IPS-NIHi7 (cell line): ENCODE measurements at regions not wholly inside any gene's neighbourhood (a gene's known extent, or its start where the extent isn't known, plus 50 kb on each side); places are given as distances from the start of the nearest gene placed in this dataset.
"Not testable (repeated sequence)": the region's sequence is repeated elsewhere in the genome, so short reads cannot be mapped to it uniquely, and the experiment has no call there.

Experiments used
- DNase-seq: peaks from one replicate; pipeline ENCODE4 v3.0.0; 2012; ENCODE audit warnings: mixed read lengths; ENCODE audit errors: extremely low spot score

GRCh38 chr7:68892236-68892635 lies 706.0 kb upstream of the AUTS2 start:
- DNase-seq, result peak; percentile 21

GRCh38 chr7:68893411-68893810 lies 704.9 kb upstream of the AUTS2 start:
- DNase-seq, result no peak

GRCh38 chr7:68899156-68899555 lies 699.1 kb upstream of the AUTS2 start:
- not testable (repeated sequence) for DNase-seq

GRCh38 chr7:68900096-68900495 lies 698.2 kb upstream of the AUTS2 start:
- DNase-seq, result no peak

GRCh38 chr7:68904630-68905029 lies 693.6 kb upstream of the AUTS2 start:
- DNase-seq, result no peak

GRCh38 chr7:68911754-68912153 lies 686.5 kb upstream of the AUTS2 start:
- DNase-seq, result no peak

GRCh38 chr7:68914006-68914405 lies 684.3 kb upstream of the AUTS2 start:
- no peak for DNase-seq

GRCh38 chr7:68917041-68917651 lies 681.1 kb upstream of the AUTS2 start:
- no peak for DNase-seq

- no peak for DNase-seq
These were observed 679.7 kb upstream of the AUTS2 start for GRCh38 chr7:68918621-68919020.

- DNase-seq, result no peak
These were observed 675.4 kb upstream of the AUTS2 start for GRCh38 chr7:68922850-68923249.

- DNase-seq, result no peak
These were observed 673.0 kb upstream of the AUTS2 start for GRCh38 chr7:68925241-68925640.

- no peak for DNase-seq
These were observed 668.5 kb upstream of the AUTS2 start for GRCh38 chr7:68929781-68930261.

- no peak for DNase-seq
These were observed 661.7 kb upstream of the AUTS2 start for GRCh38 chr7:68936471-68937035.

GRCh38 chr7:68938151-68938550 lies 660.1 kb upstream of the AUTS2 start:
- no peak for DNase-seq

- DNase-seq, result no peak
These were observed 654.5 kb upstream of the AUTS2 start for GRCh38 chr7:68943786-68944185.

- no peak for DNase-seq
These were observed 642.6 kb upstream of the AUTS2 start for GRCh38 chr7:68955656-68956055.

GRCh38 chr7:68958571-68958970 lies 639.7 kb upstream of the AUTS2 start:
- DNase-seq, result no peak

GRCh38 chr7:68963552-68963951 lies 634.7 kb upstream of the AUTS2 start:
- DNase-seq, result no peak

- DNase-seq, result no peak
These were observed 634.2 kb upstream of the AUTS2 start for GRCh38 chr7:68964060-68964459.

GRCh38 chr7:68965351-68965750 lies 632.9 kb upstream of the AUTS2 start:
- DNase-seq, result no peak

GRCh38 chr7:68967598-68967997 lies 630.7 kb upstream of the AUTS2 start:
- DNase-seq, result no peak

- no peak for DNase-seq
These were observed 628.7 kb upstream of the AUTS2 start for GRCh38 chr7:68969571-68969970.

- no peak for DNase-seq
These were observed 626.5 kb upstream of the AUTS2 start for GRCh38 chr7:68971634-68972340.
